ENCODE measurements at regions not wholly inside any gene's neighbourhood (a gene's known extent, or its start where the extent isn't known, plus 50 kb on each side); places are given as distances from the start of the nearest gene placed in this dataset.

- TF ChIP-seq CTCF (IDR thresholded peaks at IDR 0.05) (no peak), POLR2AphosphoS5 (IDR thresholded peaks at IDR 0.05; ENCODE audit: insufficient read depth in 1 of 2, low read depth in 1 of 2) (no peak)
- H3K27me3 ChIP-seq: no peaks in the 10 kb centered on the region
- intact Hi-C loops (cut with DNase I): no loop called here
- H3K27ac ChIP-seq: no peak overlapping the region
- no peak overlapping the region for H3K4me3 ChIP-seq
- DNase-seq (ENCODE audit: extremely low spot score in 2 of 2): no peak
- no peaks in the 10 kb centered on the region for H3K4me1 ChIP-seq
- no peaks in the 10 kb centered on the region for H3K36me3 ChIP-seq
- H3K9me3 ChIP-seq: no peaks in the 10 kb centered on the region
Measured at GRCh38 chr20:24141111-24141510, 152.5 kb upstream of the GGTLC1 start.

DNA sequence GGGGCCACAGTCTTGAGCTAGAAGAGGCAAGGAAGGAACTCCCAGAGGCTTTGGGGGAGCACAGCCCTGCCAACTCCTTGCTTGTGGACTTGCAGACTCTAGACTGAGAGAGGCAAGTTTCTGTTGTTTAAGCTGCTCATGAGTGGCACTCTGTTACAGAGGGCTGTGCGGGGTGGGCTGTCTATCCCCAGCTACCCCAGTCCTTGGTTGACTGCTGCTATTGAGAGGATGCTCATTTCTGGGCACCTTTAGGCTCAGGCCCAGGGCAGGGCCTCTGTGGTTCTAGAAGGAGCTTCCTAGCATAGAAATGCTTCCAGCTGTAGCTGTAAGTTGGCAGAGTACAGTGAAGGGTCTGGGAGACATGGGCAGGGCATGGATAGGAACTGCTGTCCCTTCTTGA is 151.3 kb upstream of the GGTLC1 start:
- TF ChIP-seq CTCF (IDR thresholded peaks at IDR 0.05): no peak
- TF ChIP-seq POLR2A (IDR thresholded peaks at IDR 0.05): no peak
- TF ChIP-seq POLR2AphosphoS5 (IDR thresholded peaks at IDR 0.05; ENCODE audit: insufficient read depth in 1 of 2, low read depth in 1 of 2): no peak
- Histone ChIP-seq H3K36me3 (no peaks in the 10 kb centered on the region), H3K4me3 (no peak overlapping the region), H3K4me1 (no peaks in the 10 kb centered on the region), H3K9me3 (no peaks in the 10 kb centered on the region), H3K27me3 (no peaks in the 10 kb centered on the region), H3K27ac (no peak overlapping the region)
- intact Hi-C loops (cut with DNase I): no loop called here
- DNase-seq (ENCODE audit: extremely low spot score in 2 of 2): no peak

- no peak for DNase-seq (ENCODE audit: extremely low spot score in 2 of 2)
- no peaks in the 10 kb centered on the region for H3K27me3 ChIP-seq
- no peaks in the 10 kb centered on the region for H3K9me3 ChIP-seq
- H3K27ac ChIP-seq: no peak overlapping the region
- intact Hi-C loops (cut with DNase I): no loop called here
- no peaks in the 10 kb centered on the region for H3K36me3 ChIP-seq
- TF ChIP-seq POLR2AphosphoS5 (IDR thresholded peaks at IDR 0.05; ENCODE audit: insufficient read depth in 1 of 2, low read depth in 1 of 2): no peak
- TF ChIP-seq CTCF (IDR thresholded peaks at IDR 0.05): no peak
- TF ChIP-seq POLR2A (IDR thresholded peaks at IDR 0.05): no peak
- no peaks in the 10 kb centered on the region for H3K4me1 ChIP-seq
- no peak overlapping the region for H3K4me3 ChIP-seq
Measured at GRCh38 chr20:24138951-24139350, 150.4 kb upstream of the GGTLC1 start.

GRCh38 chr20:24138196-24138857 is 149.7 kb upstream of the GGTLC1 start:
- H3K4me1 ChIP-seq: no peaks in the 10 kb centered on the region
- H3K27ac ChIP-seq: no peak overlapping the region
- H3K4me3 ChIP-seq: no peak overlapping the region
- H3K27me3 ChIP-seq: no peaks in the 10 kb centered on the region
- no peaks in the 10 kb centered on the region for H3K9me3 ChIP-seq
- intact Hi-C loops (cut with DNase I): no loop called here
- no peak for TF ChIP-seq CTCF (IDR thresholded peaks at IDR 0.05)
- no peak for TF ChIP-seq POLR2AphosphoS5 (IDR thresholded peaks at IDR 0.05; ENCODE audit: insufficient read depth in 1 of 2, low read depth in 1 of 2)
- no peak for TF ChIP-seq POLR2A (IDR thresholded peaks at IDR 0.05)
- DNase-seq (ENCODE audit: extremely low spot score in 2 of 2): no peak
- no peaks in the 10 kb centered on the region for H3K36me3 ChIP-seq

DNA sequence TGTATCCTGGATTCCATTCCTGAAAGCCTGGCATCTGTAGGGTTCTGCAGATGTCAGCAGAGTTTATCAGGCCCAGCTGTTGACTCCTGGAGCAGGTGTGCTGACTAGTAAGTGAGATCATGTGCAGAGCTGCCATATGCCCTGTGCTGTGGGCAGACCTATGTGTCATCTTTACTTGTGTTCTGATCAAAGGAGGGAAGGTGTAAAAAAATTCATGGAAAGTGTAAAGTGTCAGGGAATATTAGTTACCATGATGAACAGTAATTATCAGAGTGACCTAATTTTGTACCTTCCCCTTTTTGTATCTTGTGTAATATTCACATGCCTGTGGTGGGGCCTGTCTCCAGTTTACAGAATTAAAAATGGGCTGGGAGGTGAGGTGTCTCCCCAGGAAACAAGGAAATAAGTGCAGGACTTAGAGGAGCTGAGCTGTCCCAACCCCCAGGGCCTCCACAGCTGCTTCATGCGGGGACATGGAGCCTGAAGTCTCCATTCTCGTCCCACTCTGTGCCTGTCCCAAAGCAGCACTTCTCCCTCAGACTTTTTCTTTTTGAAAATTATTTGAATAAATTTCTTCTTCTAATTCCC is 148.2 kb upstream of the GGTLC1 start:
- Histone ChIP-seq H3K27me3 (no peaks in the 10 kb centered on the region), H3K9me3 (no peaks in the 10 kb centered on the region), H3K4me3 (no peak overlapping the region), H3K4me1 (no peaks in the 10 kb centered on the region), H3K36me3 (no peaks in the 10 kb centered on the region), H3K27ac (no peak overlapping the region)
- no peak for DNase-seq (ENCODE audit: extremely low spot score in 2 of 2)
- TF ChIP-seq POLR2A (IDR thresholded peaks at IDR 0.05): no peak
- TF ChIP-seq POLR2AphosphoS5 (IDR thresholded peaks at IDR 0.05; ENCODE audit: insufficient read depth in 1 of 2, low read depth in 1 of 2): no peak
- no peak for TF ChIP-seq CTCF (IDR thresholded peaks at IDR 0.05)
- intact Hi-C loops (cut with DNase I): no loop called here

All from vagina (tissue), 2 donors.